GM12874 (cell line): ENCODE measurements at regions not wholly inside any gene's neighbourhood (a gene's known extent, or its start where the extent isn't known, plus 50 kb on each side); places are given as distances from the start of the nearest gene placed in this dataset.

Experiments used
- CTCF ChIP-seq: IDR thresholded peaks from 2 replicates; pipeline ENCODE4 v1.5.1; 2011; ENCODE audit warnings: low read depth, mild to moderate bottlenecking, control low read depth, low read length, moderate library complexity; ENCODE audit not compliant: insufficient read depth

DNA sequence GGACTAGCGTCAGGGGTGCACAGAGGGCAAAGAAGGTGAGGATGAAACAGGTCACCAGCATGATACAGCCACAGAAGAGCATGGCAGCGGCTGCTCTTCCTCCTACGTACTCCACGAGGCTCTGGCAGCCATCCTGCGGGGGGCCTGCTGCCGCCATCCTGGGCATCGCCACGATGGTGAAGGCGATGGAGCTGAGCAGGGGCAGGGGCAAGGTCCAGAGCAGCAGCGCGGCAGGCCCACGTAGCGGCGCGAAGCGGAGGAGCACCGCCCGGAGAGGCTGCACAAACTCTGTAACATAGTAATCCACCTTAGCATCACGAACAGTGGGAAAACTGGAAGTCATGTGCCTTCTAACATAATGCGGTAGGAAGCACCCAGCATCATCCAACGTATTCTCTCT is 491.6 kb downstream of the PYDC2 start:
- no peak for TF ChIP-seq CTCF

DNA sequence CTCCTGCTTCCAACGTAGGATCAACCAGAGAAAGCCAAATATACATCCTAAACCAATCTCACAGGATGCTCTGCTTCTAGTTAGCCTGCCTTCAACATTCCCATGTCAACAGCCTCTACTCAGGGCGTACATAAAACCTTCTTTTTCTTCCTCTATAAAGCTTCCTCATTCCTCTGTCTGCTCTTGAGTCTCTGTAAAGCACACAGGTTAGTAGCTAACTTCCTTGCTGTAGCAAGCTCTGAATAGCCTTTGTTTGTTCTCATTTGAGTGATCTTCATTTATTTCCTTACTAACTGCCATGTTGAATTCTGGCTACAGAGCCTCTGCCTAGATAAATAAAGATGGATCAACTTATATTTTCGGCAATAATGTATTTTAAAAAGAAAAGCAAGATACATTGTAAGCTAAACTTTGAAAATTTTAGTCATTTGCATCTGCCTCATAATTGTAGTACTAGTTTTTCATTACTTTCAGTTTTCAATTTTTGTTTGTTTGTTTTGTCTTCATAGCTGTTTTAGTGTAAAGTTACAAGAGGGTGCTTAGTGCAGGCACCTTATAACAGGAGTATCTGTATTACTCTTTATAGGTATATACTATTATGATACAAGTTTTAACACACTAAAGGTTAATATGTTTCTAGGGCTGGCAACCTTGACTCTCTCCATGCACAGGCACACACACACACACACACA is 498.2 kb downstream of the PYDC2 start:
- TF ChIP-seq CTCF = no peak

GRCh38 chr3:191959876-191960413 is 499.0 kb downstream of the PYDC2 start:
- TF ChIP-seq CTCF = no peak

DNA sequence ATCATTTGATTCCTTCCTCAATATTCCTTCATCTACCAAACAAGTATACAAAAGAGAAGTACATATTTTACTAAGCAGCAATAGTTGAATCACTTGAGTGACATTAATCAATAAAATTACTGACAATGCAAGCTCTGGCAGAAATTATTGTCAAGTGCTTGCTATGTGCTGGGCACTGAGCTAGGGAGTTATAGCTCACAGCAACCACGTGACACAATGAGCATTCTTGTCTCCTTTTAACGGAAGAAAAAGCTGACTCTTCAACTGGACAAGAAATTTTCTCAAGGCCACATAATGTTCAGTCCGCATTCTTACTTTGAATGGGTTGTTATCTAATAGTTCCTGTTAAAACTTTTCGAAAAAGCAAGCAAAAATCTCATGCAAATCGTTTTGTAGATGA is 500.1 kb downstream of the PYDC2 start:
- TF ChIP-seq CTCF = no peak

- TF ChIP-seq CTCF = no peak
These were observed 500.6 kb downstream of the PYDC2 start for GRCh38 chr3:191961529-191961928.

DNA sequence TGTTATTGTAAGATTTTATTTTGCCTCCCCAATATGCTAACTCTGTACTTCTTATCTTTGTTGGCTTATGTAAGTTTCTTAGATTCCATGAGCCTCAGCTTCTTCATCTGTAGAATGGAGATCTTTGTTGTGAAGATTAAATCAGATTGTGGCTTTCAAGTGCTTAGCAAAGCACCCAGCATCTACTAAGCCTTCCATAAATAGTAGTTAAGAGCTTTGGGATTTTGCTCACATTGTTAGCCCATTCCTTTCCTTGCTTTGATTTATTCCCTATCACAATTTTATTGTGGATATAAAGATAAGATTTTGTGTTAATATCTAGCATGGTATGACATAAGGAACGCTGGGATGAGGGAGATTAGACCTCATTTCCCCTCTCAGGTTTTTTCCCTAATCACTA is 501.4 kb downstream of the PYDC2 start:
- TF ChIP-seq CTCF = no peak

DNA sequence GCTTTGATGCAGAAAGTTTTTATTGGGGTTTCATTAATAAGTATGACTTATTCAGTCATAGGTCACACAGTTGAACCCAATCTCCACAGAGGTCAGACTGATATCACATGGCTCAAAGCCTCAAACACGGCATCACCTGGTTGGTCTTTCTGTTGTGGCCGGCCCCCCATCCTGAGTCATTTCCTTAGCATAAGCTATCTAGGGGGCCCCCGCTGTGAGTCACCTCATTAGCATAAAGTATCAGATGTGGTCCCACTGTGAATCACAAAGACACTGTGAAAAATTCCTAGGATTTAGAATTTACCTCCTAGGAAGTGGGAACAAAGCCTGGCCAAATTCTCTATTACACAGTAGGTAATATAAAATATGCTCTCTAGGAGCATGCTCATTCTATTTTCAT is 502.2 kb downstream of the PYDC2 start:
- TF ChIP-seq CTCF = no peak
